Stimulated activated CD8-positive, alpha-beta memory T cell treated with anti-CD3 and anti-CD28 coated beads, Interleukin-15, amount 100 ng/mL, for 1 hour (primary cell): ENCODE measurements at regions not wholly inside any gene's neighbourhood (a gene's known extent, or its start where the extent isn't known, plus 50 kb on each side); places are given as distances from the start of the nearest gene placed in this dataset.

Experiments used
- DNase-seq: peaks from one replicate; pipeline ENCODE4 v3.0.0-alpha.2; 2020; ENCODE audit warnings: low read depth

DNA sequence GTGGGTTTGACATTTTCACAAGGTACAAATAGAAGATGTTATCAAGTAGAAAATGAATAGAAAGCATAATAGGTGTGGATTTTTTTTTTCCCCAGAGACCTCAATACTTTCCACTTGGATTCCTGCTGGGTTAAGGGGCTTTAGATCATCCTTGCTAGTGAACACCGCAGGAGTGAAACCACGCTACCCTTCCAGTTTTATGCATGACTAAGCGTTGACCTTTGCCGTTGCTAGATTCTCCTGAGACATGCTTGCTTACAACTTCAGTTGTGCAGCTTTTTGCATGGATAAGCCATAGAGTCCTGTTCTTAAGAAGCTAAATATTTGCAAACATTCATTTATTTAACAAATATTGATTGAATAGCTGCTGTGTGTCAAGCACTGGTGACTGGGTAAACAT is 299.7 kb upstream of the LMCD1 start:
- no peak for DNase-seq

DNA sequence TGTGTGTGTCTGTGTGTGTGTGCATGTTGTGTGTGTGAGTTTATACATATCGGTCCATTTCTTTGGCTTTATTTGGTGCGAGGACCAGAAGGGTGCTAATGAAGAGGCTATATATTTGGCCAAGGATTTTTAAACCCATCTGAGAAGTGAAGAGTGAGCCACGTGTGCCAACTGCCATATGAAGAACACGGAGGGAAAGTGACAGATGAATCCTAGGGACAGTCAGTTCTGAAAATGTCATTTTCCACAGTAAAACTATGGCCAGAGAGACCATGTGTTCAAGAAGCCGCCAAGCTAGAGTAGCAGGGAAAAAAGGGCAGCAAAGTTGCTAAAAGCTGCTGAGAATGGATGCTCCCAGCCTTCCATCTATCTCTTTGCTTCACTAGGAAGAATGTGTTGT is 297.3 kb upstream of the LMCD1 start:
- no peak for DNase-seq

DNA sequence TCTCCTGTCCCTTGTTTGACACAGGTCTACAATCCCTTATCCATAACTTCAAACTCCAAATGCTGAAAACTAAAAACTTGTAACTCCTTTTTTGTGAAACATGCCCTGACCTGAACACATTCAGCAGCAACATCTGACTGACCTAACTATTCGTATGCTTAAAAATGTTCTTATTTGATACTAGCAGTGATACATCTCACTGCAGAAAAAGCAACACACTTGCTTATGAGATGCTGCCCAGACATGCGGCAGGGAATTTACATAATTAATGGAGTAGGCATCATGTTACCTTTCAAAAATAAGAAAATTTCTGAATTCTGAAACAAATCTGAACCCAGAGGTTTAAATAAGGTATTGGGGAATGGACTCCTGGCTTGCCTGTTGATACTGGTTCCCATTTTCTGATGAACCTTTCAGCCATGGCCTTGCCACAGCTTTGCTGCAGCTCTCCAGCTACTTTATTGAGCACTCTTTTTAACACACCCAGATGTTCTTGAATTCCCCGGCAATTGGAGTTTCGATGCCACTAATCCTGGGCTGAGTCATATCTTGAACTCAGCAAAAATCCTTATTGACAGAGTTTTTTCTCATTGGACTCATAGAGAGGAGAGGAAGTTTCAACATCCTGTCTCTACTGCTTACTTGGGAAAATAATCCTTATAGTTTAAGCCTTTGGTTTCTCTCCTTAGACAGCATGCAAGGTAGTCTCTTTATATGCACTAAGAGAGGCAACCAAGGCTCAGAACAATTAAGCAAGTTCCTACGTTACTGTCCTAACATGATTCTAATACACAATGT is 296.6 kb upstream of the LMCD1 start:
- DNase-seq, result no peak

- no peak for DNase-seq
Measured at GRCh38 chr3:8205881-8206280, 295.7 kb upstream of the LMCD1 start.

- no peak for DNase-seq
Measured at GRCh38 chr3:8206971-8207617, 294.5 kb upstream of the LMCD1 start.

DNA sequence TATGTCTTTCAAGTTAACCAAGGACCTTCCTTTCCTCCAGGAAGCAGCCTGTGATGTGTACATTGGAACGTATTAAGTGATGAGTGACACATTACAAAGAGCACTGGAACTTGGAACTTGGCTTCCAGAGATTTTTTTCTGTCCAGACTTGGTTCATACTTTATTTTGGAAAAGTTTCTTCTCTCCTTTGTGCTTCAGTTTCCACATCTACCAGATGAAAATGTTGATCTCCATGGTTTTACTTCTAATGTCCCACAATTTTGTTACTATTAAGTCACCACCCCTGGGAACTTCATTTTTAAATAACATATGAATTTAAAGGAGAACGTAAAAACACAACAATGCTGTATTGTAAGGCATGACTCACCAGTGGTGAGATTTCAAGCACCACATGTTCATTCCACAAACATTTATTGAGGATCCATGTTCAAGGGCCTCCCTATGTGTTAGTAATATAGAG is 290.7 kb upstream of the LMCD1 start:
- no peak for DNase-seq

DNA sequence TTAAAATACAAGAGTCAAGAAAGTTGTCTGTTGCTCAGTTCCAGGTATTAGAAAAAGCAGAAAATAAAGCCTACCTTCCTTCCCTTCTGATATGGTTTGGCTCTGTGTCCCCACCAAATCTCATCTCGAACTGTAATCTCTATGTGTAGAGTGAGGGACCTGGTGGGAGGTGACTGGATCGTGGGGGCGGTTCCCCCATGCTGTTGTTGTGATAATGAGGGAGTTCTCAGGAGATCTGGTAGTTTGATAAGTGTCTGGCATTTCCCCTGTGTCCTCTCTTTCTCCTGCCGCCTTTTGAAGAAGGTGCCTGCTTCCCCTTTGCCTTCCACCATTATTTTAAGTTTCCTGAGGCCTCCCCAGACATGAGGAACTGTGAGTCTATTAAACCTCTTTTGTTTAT is 288.8 kb upstream of the LMCD1 start:
- no peak for DNase-seq

GRCh38 chr3:8213286-8213685 is 288.3 kb upstream of the LMCD1 start:
- DNase-seq, result no peak

DNA sequence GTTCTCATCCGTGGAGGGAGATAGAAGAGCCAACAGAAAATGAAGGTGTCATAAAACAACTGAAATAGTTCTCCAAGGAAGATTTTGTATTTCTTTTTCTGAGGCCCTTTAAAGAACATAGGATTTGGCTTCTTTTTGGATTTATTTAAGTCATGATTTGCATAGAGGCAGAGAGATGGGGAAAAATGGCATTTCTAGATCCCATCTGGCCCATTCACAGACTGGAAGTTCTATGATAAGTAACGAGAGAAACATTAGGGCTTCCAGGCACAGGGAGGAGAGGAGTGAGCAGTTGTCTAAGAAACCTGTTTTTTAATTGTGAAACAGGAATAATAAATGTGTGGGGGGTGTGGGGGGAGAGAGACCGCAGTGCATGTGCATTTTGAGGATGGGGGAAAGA is 285.8 kb upstream of the LMCD1 start:
- no peak for DNase-seq

- DNase-seq, result no peak
Measured at GRCh38 chr3:8218353-8218940, 283.2 kb upstream of the LMCD1 start.

GRCh38 chr3:8220291-8220690 is 281.3 kb upstream of the LMCD1 start:
- no peak for DNase-seq

DNA sequence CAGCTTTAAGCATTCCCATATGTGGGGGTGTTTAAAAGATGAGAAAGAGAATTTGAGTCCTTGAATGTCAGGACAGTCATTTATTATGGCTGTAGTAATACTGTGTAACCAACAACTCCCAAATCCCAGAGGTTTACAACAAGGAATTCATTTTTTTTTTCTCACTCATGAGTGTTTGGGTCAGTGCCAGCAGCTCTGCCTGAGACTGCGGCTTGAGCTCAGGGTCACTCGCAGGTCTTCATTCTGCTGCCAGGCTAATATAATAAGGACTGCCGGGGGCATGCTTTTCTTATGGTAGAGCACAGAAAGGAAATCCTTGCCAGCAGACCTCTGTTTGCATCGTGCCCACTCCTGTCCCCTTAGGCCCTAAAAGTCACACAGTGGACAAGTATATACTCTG is 277.9 kb upstream of the LMCD1 start:
- no peak for DNase-seq

GRCh38 chr3:8224941-8225340 is 276.7 kb upstream of the LMCD1 start:
- DNase-seq, result no peak

- DNase-seq, result no peak
Measured at GRCh38 chr3:8233938-8234337, 267.7 kb upstream of the LMCD1 start.

GRCh38 chr3:8236264-8236663 is 265.4 kb upstream of the LMCD1 start:
- DNase-seq, result no peak

GRCh38 chr3:8237893-8238292 is 263.7 kb upstream of the LMCD1 start:
- no peak for DNase-seq

- no peak for DNase-seq
Measured at GRCh38 chr3:8238432-8238831, 263.2 kb upstream of the LMCD1 start.

GRCh38 chr3:8239095-8239494 is 262.5 kb upstream of the LMCD1 start:
- DNase-seq, result no peak

GRCh38 chr3:8239718-8240695 is 261.6 kb upstream of the LMCD1 start:
- DNase-seq, result no peak

DNA sequence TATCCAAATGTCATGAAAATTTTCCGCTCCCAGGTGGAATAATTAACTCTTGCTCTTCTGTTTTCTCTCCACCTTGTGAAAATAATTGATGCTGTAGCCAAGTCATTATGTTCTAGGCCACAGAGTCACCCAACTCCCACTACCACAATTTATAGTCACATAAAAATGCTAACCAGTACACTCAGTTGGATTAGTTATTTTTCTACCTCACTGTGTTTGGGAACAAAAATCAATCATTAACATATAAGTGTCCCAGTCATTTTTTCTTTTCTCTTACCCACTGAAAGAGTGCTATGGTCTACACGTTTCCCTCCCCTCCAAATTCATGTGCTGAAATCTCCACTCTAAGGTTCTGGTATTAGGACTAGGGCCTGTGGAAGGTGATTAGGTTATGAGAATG is 255.6 kb upstream of the LMCD1 start:
- DNase-seq, result no peak

- no peak for DNase-seq
Measured at GRCh38 chr3:8253201-8253600, 248.4 kb upstream of the LMCD1 start.

GRCh38 chr3:8254489-8254888 is 247.1 kb upstream of the LMCD1 start:
- no peak for DNase-seq
